ENCODE measurements at regions not wholly inside any gene's neighbourhood (a gene's known extent, or its start where the extent isn't known, plus 50 kb on each side); places are given as distances from the start of the nearest gene placed in this dataset.

DNA sequence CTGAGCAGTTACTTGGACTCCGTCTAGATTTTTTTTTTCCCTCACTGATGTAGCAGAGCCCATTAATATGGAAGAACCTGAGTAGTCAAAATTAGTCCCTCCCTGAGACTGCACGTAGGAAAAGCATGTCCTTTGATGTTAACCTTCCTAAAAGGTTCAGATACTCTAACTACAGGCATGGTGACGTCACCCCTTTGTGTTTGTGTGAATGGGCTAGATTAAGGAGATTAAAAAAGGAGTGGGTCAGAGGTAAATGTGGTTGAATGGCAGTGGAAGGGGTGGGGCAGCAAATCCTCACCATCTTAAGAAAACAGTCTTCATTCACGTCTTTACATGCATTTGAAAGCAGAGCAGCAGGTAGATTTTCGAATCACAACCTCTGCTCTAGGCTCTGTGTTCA lies 521.1 kb downstream of the TFAP2B start:
- no peak overlapping the region for H3K4me3 ChIP-seq (replicated peaks in 1 of 2; ENCODE audit: low read depth in 2 of 2, low read length in 2 of 2)
- no peak for TF ChIP-seq CTCF (IDR thresholded peaks at IDR 0.05; ENCODE audit: low read depth, low read length)
- no peak for DNase-seq (ENCODE audit: low read depth in 2 of 2)

DNA sequence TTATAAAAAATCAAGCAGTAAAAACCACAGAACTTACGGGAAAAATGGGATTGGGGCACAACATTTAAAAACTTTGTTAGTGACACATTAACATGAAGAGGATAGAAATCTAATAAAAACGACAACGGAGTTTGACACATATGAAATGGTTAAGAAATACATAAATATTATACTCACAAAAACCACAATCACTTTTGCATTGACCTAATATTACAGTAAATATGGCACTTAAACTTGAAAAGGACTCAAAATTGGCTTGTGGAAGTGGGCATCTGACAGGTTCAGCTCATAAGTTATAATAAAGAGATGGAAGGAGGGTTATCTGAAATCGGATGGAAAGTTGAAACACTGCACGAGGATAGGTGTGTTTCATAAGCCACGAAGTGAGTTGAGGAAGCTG lies 523.7 kb downstream of the TFAP2B start:
- DNase-seq (ENCODE audit: low read depth in 2 of 2) = no peak

DNA sequence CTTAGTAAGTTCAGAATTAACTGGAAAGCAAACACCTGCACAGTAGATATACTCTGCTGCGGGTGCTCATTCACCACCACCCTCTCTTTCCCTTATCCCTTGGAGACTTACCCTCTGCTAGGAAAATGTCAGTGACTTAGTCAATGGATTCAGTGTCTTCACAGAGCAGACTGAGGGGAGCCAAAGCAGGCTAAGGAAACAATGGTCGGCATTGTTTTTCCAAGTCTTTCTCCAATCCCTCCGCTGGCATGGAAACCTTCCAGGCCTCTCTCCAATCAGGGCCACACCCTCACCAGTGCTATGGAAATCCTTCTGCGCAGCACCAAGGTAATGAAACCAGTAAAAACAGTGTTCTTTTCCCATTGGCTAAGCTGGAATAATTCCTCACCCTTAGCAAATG lies 531.2 kb downstream of the TFAP2B start:
- no peak for TF ChIP-seq CTCF (IDR thresholded peaks at IDR 0.05; ENCODE audit: low read depth, low read length)
- no peak overlapping the region for H3K4me3 ChIP-seq (replicated peaks in 1 of 2; ENCODE audit: low read depth in 2 of 2, low read length in 2 of 2)
- no peak for DNase-seq (ENCODE audit: low read depth in 2 of 2)

More for the DNA sequence above, 523.7 kb downstream of the TFAP2B start:
- no peak overlapping the region for H3K4me3 ChIP-seq (replicated peaks in 1 of 2; ENCODE audit: low read depth in 2 of 2, low read length in 2 of 2)
- TF ChIP-seq CTCF (IDR thresholded peaks at IDR 0.05; ENCODE audit: low read depth, low read length) = no peak

DNA sequence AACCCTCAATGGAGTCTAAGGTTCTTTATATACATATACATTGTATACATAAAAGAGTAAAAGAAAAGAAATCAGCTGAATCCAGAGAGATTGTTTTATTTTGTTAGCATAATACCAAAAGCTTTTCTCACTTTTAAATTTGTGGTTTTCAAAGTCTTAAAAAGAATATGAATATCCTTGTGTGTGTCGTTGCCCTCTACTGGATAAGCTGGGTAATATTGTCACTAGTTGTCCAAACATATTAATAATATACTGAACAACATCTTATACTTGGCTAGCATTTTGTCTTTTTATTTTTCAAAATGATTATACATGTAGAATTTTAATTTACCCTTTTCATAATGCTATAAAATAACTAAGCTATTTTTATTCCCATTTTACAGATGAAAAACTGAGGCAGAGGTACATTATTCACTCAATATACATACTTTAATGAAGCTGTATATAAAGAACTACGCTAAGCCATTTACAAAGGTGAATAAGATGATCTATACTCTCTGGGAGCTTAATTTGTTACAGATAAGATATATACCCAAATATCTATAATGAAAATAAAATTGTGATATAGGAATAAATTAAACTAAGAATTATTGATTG lies 531.7 kb downstream of the TFAP2B start:
- peak in 1 of 2 donors; percentile 3 for DNase-seq (ENCODE audit: low read depth in 2 of 2)
- H3K4me3 ChIP-seq (replicated peaks in 1 of 2; ENCODE audit: low read depth in 2 of 2, low read length in 2 of 2) = no peak overlapping the region
- no peak for TF ChIP-seq CTCF (IDR thresholded peaks at IDR 0.05; ENCODE audit: low read depth, low read length)

DNA sequence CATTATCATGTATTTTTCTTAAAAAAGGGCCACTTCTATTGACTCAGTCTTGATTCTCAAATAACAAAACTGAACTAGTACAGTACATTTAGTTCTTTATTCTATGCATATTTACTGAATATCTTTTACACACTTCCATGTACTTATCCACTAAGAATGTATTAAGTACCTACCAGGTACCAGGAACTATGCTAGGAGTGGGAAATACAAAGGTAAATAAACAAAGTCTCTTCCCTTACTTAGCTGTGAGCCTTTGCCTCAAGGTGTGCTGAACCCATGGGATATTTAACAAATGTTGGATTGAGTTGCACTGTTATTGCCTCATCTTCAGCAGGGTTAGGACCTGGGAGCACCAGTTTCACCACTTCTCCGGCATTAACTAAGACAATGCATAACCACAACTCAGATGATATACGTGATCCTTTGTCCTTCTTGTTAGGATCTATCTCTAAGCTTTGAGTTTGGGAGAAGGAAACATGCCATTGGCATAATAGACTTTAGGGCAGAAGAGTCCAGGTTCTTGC lies 533.9 kb downstream of the TFAP2B start:
- H3K4me3 ChIP-seq (replicated peaks in 1 of 2; ENCODE audit: low read depth in 2 of 2, low read length in 2 of 2) = no peak overlapping the region
- DNase-seq (ENCODE audit: low read depth in 2 of 2) = no peak
- no peak for TF ChIP-seq CTCF (IDR thresholded peaks at IDR 0.05; ENCODE audit: low read depth, low read length)

- no peak overlapping the region for H3K4me3 ChIP-seq (replicated peaks in 1 of 2; ENCODE audit: low read depth in 2 of 2, low read length in 2 of 2)
- no peak for DNase-seq (ENCODE audit: low read depth in 2 of 2)
- no peak for TF ChIP-seq CTCF (IDR thresholded peaks at IDR 0.05; ENCODE audit: low read depth, low read length)
Measured at GRCh38 chr6:51360287-51360686, 541.6 kb downstream of the TFAP2B start.

DNA sequence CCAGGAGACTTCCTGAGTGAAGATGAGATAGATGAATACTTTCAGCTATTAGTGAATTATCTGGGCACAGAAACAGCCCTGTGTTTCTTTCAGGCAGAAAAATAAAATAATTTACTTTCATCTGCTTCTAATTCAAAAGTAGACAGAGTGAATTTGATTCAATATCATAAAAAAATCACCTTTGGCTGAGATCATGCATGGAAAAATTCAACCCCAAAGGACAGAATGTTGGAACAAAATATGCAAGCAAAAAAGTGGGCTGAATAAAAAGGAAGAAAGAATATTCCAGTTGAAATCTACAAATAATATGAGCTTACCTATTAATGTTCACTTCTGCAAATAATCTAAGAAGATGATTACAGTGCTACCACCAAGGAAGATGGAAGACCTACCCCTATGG lies 546.9 kb downstream of the TFAP2B start:
- no peak for DNase-seq (ENCODE audit: low read depth in 2 of 2)
- TF ChIP-seq CTCF (IDR thresholded peaks at IDR 0.05; ENCODE audit: low read depth, low read length) = no peak

More for the DNA sequence above, 546.9 kb downstream of the TFAP2B start:
- H3K4me3 ChIP-seq (replicated peaks in 1 of 2; ENCODE audit: low read depth in 2 of 2, low read length in 2 of 2) = no peak overlapping the region
